Endothelial cell of hepatic sinusoid (primary cell): ENCODE measurements at regions not wholly inside any gene's neighbourhood (a gene's known extent, or its start where the extent isn't known, plus 50 kb on each side); places are given as distances from the start of the nearest gene placed in this dataset.

Source experiments
- in situ Hi-C: cut with HindIII; loops from 2 replicates; pipeline ENCODE4 v1.10.0; 2017; ENCODE audit warnings: low sequenced_read_pairs

- in situ Hi-C loops: no loop called here
Measured at GRCh38 chr3:139870000-139870675, 64.8 kb upstream of the CLSTN2 start.

- in situ Hi-C loops: no loop called here
Measured at GRCh38 chr3:139868773-139869172, 66.2 kb upstream of the CLSTN2 start.

- in situ Hi-C loops: loop anchor here (25.0 kb wide), 1 partner anchor 111 kb away; no protein-coding TSS in a partner anchor
Measured at GRCh38 chr3:139848660-139849059, 86.3 kb upstream of the CLSTN2 start.

GRCh38 chr3:139846729-139847128 lies 88.3 kb upstream of the CLSTN2 start:
- in situ Hi-C loops: loop anchor here (25.0 kb wide), 1 partner anchor 109 kb away; no protein-coding TSS in a partner anchor

GRCh38 chr3:139839659-139840058 lies 95.3 kb upstream of the CLSTN2 start:
- in situ Hi-C loops: loop anchor here (25.0 kb wide), 1 partner anchor 102 kb away; no protein-coding TSS in a partner anchor

GRCh38 chr3:139839014-139839413 lies 96.0 kb upstream of the CLSTN2 start:
- in situ Hi-C loops: loop anchor here (25.0 kb wide), 1 partner anchor 102 kb away; no protein-coding TSS in a partner anchor

- in situ Hi-C loops: loop anchor here (25.0 kb wide), 1 partner anchor 101 kb away; no protein-coding TSS in a partner anchor
Measured at GRCh38 chr3:139838269-139838957, 96.6 kb upstream of the CLSTN2 start.

GRCh38 chr3:139836698-139837464 lies 98.1 kb upstream of the CLSTN2 start:
- in situ Hi-C loops: loop anchor here (25.0 kb wide), 1 partner anchor 100 kb away; no protein-coding TSS in a partner anchor

GRCh38 chr3:139835830-139836683 lies 98.9 kb upstream of the CLSTN2 start:
- in situ Hi-C loops: loop anchor here (25.0 kb wide), 1 partner anchor 99 kb away; no protein-coding TSS in a partner anchor

- in situ Hi-C loops: loop anchor here (25.0 kb wide), 1 partner anchor 96 kb away; no protein-coding TSS in a partner anchor
Measured at GRCh38 chr3:139832998-139833397, 102.0 kb upstream of the CLSTN2 start.

- in situ Hi-C loops: loop anchor here (25.0 kb wide), 1 partner anchor 94 kb away; no protein-coding TSS in a partner anchor
Measured at GRCh38 chr3:139830817-139831216, 104.2 kb upstream of the CLSTN2 start.

- in situ Hi-C loops: loop anchor here (25.0 kb wide), 1 partner anchor 91 kb away; no protein-coding TSS in a partner anchor
Measured at GRCh38 chr3:139827833-139828232, 107.2 kb upstream of the CLSTN2 start.

GRCh38 chr3:139824864-139825263 lies 110.1 kb upstream of the CLSTN2 start:
- in situ Hi-C loops: loop anchor here (25.0 kb wide), 1 partner anchor 88 kb away; no protein-coding TSS in a partner anchor

GRCh38 chr3:139814646-139815045 lies 120.3 kb upstream of the CLSTN2 start:
- in situ Hi-C loops: no loop called here

- in situ Hi-C loops: no loop called here
Measured at GRCh38 chr3:139811331-139811730, 123.7 kb upstream of the CLSTN2 start.

- in situ Hi-C loops: no loop called here
Measured at GRCh38 chr3:139808201-139808600, 126.8 kb upstream of the CLSTN2 start.

- in situ Hi-C loops: no loop called here
Measured at GRCh38 chr3:139803294-139803693, 125.5 kb upstream of the NMNAT3 start.

GRCh38 chr3:139797724-139798343 lies 120.1 kb upstream of the NMNAT3 start:
- in situ Hi-C loops: no loop called here

- in situ Hi-C loops: no loop called here
Measured at GRCh38 chr3:139794469-139795265, 116.9 kb upstream of the NMNAT3 start.
